Smooth muscle cell (in vitro differentiated cells): ENCODE measurements at regions not wholly inside any gene's neighbourhood (a gene's known extent, or its start where the extent isn't known, plus 50 kb on each side); places are given as distances from the start of the nearest gene placed in this dataset.

Experiments
- DNase-seq: peaks from one replicate; lab custom pipeline; 2025; ENCODE audit not compliant: unreplicated experiment; lab: John Stamatoyannopoulos, UW
- H2AFZ ChIP-seq: fragments of 200-600 bp; sonication (generic); 2 replicates; pipeline ENCODE4 v1.6.0; 2016; ENCODE audit warnings: antibody characterized with exemption, low read depth, mild to moderate bottlenecking
- H3F3A ChIP-seq: fragments of 200-600 bp; sonication (generic); 2 replicates; pipeline ENCODE4 v1.6.0; 2017; ENCODE audit warnings: antibody characterized with exemption, low read depth
- H3K27ac ChIP-seq: fragments of 200-600 bp; sonication (generic); 2 replicates; pipeline ENCODE4 v1.5.1; 2016; ENCODE audit warnings: low read depth, mild to moderate bottlenecking
- H3K27me3 ChIP-seq: fragments of 200-600 bp; sonication (generic); 2 replicates; pipeline ENCODE4 v1.6.1; 2016; ENCODE audit warnings: low read depth, mild to moderate bottlenecking
- H3K36me3 ChIP-seq: fragments of 200-600 bp; sonication (generic); 2 replicates; pipeline ENCODE4 v1.5.1; 2016; ENCODE audit warnings: low read depth
- H3K4me1 ChIP-seq: fragments of 200-600 bp; sonication (generic); 2 replicates; pipeline ENCODE4 v1.5.1; 2016; ENCODE audit warnings: low read depth
- H3K4me2 ChIP-seq: fragments of 200-600 bp; sonication (generic); 2 replicates; pipeline ENCODE4 v1.6.0; 2016; ENCODE audit warnings: mild to moderate bottlenecking
- H3K4me3 ChIP-seq: fragments of 200-600 bp; sonication (generic); 2 replicates; pipeline ENCODE4 v1.5.1; 2016; ENCODE audit warnings: mild to moderate bottlenecking
- H3K79me2 ChIP-seq: fragments of 200-600 bp; sonication (generic); 2 replicates; pipeline ENCODE4 v1.6.0; 2016; ENCODE audit warnings: low read depth, mild to moderate bottlenecking
- H3K9ac ChIP-seq: fragments of 200-600 bp; sonication (generic); 2 replicates; pipeline ENCODE4 v1.6.0; 2016; ENCODE audit warnings: low read depth
- H3K9me3 ChIP-seq: fragments of 200-600 bp; sonication (generic); replicated peaks from 2 replicates; pipeline ENCODE4 v1.5.1; 2016; ENCODE audit warnings: low read depth
- H4K20me1 ChIP-seq: fragments of 200-600 bp; sonication (generic); 2 replicates; pipeline ENCODE4 v1.6.0; 2016; ENCODE audit warnings: low read depth
- WGBS: methylation state at CpG from one replicate; pipeline ENCODE4 v1.1.7; 2016; ENCODE audit warnings: low lambda C conversion rate; 5-methylcytosine and 5-hydroxymethylcytosine counted together
- TF ChIP-seq, protein P1 (sequence below): fragments of 200-600 bp; sonication (generic); IDR thresholded peaks from 2 replicates; pipeline ENCODE4 v1.5.1; 2017; ENCODE audit warnings: borderline replicate concordance, mild to moderate bottlenecking, antibody characterized with exemption; ENCODE audit not compliant: insufficient read depth, poor library complexity, severe bottlenecking

DNA sequence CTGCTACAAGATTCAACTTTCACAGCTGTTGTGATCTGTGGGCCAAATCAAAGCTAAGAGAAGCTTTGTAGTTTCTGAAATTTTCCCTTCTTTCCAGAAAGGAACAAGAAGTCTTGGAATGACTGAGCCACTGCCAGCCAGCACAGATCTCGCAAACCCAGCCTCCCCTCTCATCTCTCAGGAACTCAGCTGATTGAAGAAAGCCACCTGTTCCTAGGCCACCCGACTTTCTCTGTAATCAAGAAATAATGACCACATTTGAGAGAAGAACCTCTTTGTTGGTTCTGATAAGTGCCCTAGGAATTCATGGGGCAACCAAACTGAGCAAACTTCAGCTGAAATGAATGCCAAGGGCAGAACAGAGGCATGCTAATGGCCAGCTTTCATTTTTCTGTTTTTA lies 61.7 kb downstream of the HDGFL1 start:
- H3K4me1 ChIP-seq: peaks cover 23% of the 10 kb centered on the region
- H4K20me1 ChIP-seq: no peaks in the 10 kb centered on the region
- 44% methylated on average over 2 of the region's 2 CpGs for WGBS
- no peak overlapping the region for H3K4me3 ChIP-seq
- H2AFZ ChIP-seq: no peak overlapping the region
- H3F3A ChIP-seq: no peaks in the 10 kb centered on the region
- H3K4me2 ChIP-seq: no peak overlapping the region
- TF ChIP-seq, protein P1, sequence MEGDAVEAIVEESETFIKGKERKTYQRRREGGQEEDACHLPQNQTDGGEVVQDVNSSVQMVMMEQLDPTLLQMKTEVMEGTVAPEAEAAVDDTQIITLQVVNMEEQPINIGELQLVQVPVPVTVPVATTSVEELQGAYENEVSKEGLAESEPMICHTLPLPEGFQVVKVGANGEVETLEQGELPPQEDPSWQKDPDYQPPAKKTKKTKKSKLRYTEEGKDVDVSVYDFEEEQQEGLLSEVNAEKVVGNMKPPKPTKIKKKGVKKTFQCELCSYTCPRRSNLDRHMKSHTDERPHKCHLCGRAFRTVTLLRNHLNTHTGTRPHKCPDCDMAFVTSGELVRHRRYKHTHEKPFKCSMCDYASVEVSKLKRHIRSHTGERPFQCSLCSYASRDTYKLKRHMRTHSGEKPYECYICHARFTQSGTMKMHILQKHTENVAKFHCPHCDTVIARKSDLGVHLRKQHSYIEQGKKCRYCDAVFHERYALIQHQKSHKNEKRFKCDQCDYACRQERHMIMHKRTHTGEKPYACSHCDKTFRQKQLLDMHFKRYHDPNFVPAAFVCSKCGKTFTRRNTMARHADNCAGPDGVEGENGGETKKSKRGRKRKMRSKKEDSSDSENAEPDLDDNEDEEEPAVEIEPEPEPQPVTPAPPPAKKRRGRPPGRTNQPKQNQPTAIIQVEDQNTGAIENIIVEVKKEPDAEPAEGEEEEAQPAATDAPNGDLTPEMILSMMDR: no peak
- no peak overlapping the region for H3K27ac ChIP-seq
- no peaks in the 10 kb centered on the region for H3K9me3 ChIP-seq
- no peaks in the 10 kb centered on the region for H3K79me2 ChIP-seq
- no peaks in the 10 kb centered on the region for H3K27me3 ChIP-seq
- H3K9ac ChIP-seq: no peak overlapping the region
- H3K36me3 ChIP-seq: no peaks in the 10 kb centered on the region
- DNase-seq: no peak

DNA sequence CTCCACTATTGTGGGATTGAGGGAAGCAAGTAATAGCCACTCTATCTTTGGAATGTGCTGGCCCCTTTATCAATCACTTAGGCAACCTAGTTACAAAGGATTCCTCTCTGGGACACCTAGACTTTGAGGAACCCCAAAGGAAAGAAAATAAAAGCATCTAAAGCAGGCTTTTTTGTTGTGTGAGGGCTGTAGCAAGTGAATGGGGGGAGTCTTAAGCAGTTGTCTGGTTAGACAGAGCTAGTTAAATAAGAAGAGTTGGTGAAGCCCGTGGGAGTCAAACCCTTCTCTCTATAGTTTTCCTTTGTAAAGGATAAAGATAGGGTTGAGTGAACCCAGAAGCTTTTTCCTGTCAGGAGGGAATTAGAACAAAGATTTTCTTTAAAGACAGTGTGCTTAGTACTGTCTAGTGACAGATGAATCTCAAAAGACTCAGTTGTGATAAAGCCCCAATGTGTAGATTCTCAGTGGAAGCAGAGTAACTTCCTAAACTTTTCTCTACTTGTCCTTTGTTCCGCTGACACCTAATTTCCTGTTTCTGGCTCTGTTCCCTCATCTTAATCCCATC lies 63.3 kb downstream of the HDGFL1 start:
- H3K79me2 ChIP-seq: no peaks in the 10 kb centered on the region
- no peaks in the 10 kb centered on the region for H3K27me3 ChIP-seq
- TF ChIP-seq, protein P1: no peak
- no peak overlapping the region for H3K4me3 ChIP-seq
- H3K4me2 ChIP-seq: no peak overlapping the region
- WGBS: 44% methylated on average over 2 of the region's 2 CpGs
- H4K20me1 ChIP-seq: no peaks in the 10 kb centered on the region
- no peaks in the 10 kb centered on the region for H3K9me3 ChIP-seq
- H3K4me1 ChIP-seq: peaks cover 23% of the 10 kb centered on the region
- no peak overlapping the region for H3K27ac ChIP-seq
- H2AFZ ChIP-seq: no peak overlapping the region
- no peaks in the 10 kb centered on the region for H3F3A ChIP-seq
- H3K9ac ChIP-seq: no peak overlapping the region
- no peak for DNase-seq
- no peaks in the 10 kb centered on the region for H3K36me3 ChIP-seq

DNA sequence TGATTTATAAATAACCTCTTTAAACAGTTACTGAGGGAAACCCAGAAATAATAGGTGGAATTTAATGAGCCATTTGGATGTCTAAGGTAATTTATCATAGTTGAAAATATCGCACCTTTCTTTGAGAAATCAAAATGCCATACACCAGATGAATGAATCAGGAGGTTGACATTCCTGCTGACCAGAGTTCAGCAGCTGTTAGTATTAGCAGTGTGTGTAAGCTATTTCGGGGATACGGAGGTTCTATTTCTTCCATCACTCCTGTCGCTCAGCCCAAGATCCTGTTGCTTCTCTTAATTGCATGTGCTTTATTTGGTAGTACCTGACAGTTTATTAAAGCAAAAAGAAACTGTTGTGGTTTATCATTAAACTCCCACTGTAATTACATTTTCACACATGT lies 67.1 kb downstream of the HDGFL1 start:
- Histone ChIP-seq H3K9me3 (no peaks in the 10 kb centered on the region), H3K4me3 (no peak overlapping the region), H3K4me2 (no peak overlapping the region), H3K27me3 (no peaks in the 10 kb centered on the region), H3K79me2 (no peaks in the 10 kb centered on the region), H2AFZ (no peak overlapping the region), H3K27ac (no peak overlapping the region), H4K20me1 (no peaks in the 10 kb centered on the region), H3F3A (no peaks in the 10 kb centered on the region), H3K4me1 (peaks cover 20% of the 10 kb centered on the region), H3K9ac (no peak overlapping the region), H3K36me3 (no peaks in the 10 kb centered on the region)
- TF ChIP-seq, protein P1: no peak
- DNase-seq: no peak
- WGBS: 79% methylated on average over 4 of the region's 4 CpGs

DNA sequence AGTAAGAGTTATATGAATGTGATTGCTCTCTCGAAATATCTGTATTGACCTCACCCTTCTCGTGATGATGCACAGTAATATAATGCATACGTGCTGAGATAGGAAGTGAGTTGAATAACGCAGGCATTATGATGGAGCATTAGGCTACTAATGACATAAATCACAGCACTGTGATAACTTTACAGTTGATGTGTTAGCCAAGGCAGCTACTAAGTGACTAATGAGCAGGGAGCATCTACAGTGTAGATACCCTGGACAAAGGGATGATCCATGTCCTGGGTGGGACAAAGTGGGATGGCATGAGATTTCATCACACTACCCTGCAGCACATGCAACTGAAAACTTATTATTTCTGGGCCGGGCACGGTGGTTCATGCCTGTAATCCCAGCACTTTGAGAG lies 68.4 kb downstream of the HDGFL1 start:
- WGBS: 93% methylated on average over 6 of the region's 6 CpGs
- no peak overlapping the region for H3K4me3 ChIP-seq

More for the DNA sequence above, 68.4 kb downstream of the HDGFL1 start:
- H2AFZ ChIP-seq: no peak overlapping the region
- H3K9me3 ChIP-seq: no peaks in the 10 kb centered on the region
- no peak overlapping the region for H3K4me2 ChIP-seq
- no peaks in the 10 kb centered on the region for H3K79me2 ChIP-seq
- no peaks in the 10 kb centered on the region for H3K36me3 ChIP-seq
- no peak overlapping the region for H3K9ac ChIP-seq
- no peaks in the 10 kb centered on the region for H3F3A ChIP-seq
- no peaks in the 10 kb centered on the region for H3K27me3 ChIP-seq
- no peaks in the 10 kb centered on the region for H4K20me1 ChIP-seq
- DNase-seq: no peak
- TF ChIP-seq, protein P1: no peak
- H3K4me1 ChIP-seq: peaks cover 8% of the 10 kb centered on the region
- no peak overlapping the region for H3K27ac ChIP-seq
